Fibroblast of villous mesenchyme (primary cell): ENCODE measurements at regions not wholly inside any gene's neighbourhood (a gene's known extent, or its start where the extent isn't known, plus 50 kb on each side); places are given as distances from the start of the nearest gene placed in this dataset.

ENCODE experiments used
- DNase-seq: peaks from one replicate; pipeline ENCODE4 v3.0.0-alpha.2; 2010; ENCODE audit warnings: low read depth
- H3K4me3 ChIP-seq: 2 replicates; pipeline ENCODE4 v1.5.1; 2011; ENCODE audit warnings: low read depth, mild to moderate bottlenecking, low read length
- CTCF ChIP-seq: IDR thresholded peaks from 2 replicates; pipeline ENCODE4 v1.5.1; 2012; ENCODE audit warnings: low read depth, mild to moderate bottlenecking, low read length; ENCODE audit not compliant: insufficient read depth

- no peak for DNase-seq
- TF ChIP-seq CTCF, result no peak
- H3K4me3 ChIP-seq, result no peak overlapping the region
Observed at GRCh38 chr2:155825876-155826275, 506.6 kb downstream of the NR4A2 start.

- DNase-seq, result no peak
- H3K4me3 ChIP-seq, result no peak overlapping the region
- no peak for TF ChIP-seq CTCF
Observed at GRCh38 chr2:155815851-155816250, 516.7 kb downstream of the NR4A2 start.

GRCh38 chr2:155815275-155815674 is 517.2 kb downstream of the NR4A2 start:
- no peak for TF ChIP-seq CTCF
- no peak overlapping the region for H3K4me3 ChIP-seq
- no peak for DNase-seq

GRCh38 chr2:155810411-155810810 is 522.1 kb downstream of the NR4A2 start:
- TF ChIP-seq CTCF, result no peak

GRCh38 chr2:155802888-155803287 is 529.6 kb downstream of the NR4A2 start:
- no peak for TF ChIP-seq CTCF
- DNase-seq, result no peak

More at GRCh38 chr2:155810411-155810810, 522.1 kb downstream of the NR4A2 start:
- no peak for DNase-seq
- no peak overlapping the region for H3K4me3 ChIP-seq

GRCh38 chr2:155792666-155793065 is 539.9 kb downstream of the NR4A2 start:
- H3K4me3 ChIP-seq, result no peak overlapping the region
- DNase-seq, result no peak
- no peak for TF ChIP-seq CTCF

More at GRCh38 chr2:155802888-155803287, 529.6 kb downstream of the NR4A2 start:
- no peak overlapping the region for H3K4me3 ChIP-seq

- no peak overlapping the region for H3K4me3 ChIP-seq
- DNase-seq, result no peak
- no peak for TF ChIP-seq CTCF
Observed at GRCh38 chr2:155770516-155770915, 562.0 kb downstream of the NR4A2 start.
